ENCODE measurements at regions not wholly inside any gene's neighbourhood (a gene's known extent, or its start where the extent isn't known, plus 50 kb on each side); places are given as distances from the start of the nearest gene placed in this dataset.

DNA sequence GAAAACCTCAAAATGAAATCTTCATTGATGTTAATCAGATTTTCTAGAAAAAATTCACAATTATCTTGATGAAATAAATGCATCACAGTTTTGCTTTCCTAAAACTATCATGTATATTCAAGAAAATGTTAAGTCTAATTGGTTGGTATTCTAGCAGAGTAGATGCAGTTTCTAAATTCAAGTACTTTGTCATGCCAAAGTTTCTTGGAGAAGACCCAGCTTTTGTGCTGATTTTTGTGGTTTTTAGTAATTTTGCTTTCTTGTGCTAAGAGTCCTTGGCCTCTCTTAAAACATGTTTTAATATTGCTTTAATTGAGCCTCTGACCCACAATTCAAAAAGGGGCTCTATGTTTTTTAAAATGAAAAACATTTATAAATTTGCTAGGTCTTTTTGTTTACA lies 924.8 kb upstream of the PTPRD start:
- TF ChIP-seq CTCF (IDR thresholded peaks at IDR 0.05) (no peak), POLR2A (IDR thresholded peaks at IDR 0.05) (no peak)

All from body of pancreas (tissue), 4 donors.